OCI-LY7 (cell line): ENCODE measurements at regions not wholly inside any gene's neighbourhood (a gene's known extent, or its start where the extent isn't known, plus 50 kb on each side); places are given as distances from the start of the nearest gene placed in this dataset.

Experiments
- BruUV-seq: library from RNA; stranded (reverse); fragments of 400-500 nt; replicated peaks from 2 replicates; lab custom pipeline; 2021; lab: Mats Ljungman, UMichigan
- CTCF ChIA-PET: fragments of 300-600 bp; sonication (Branson Sonifier 250); formaldehyde crosslinking; loops from one replicate; lab custom pipeline; 2022; ENCODE audit warnings: antibody characterized with exemption; ENCODE audit not compliant: unreplicated experiment; lab: Charles Lee
- POLR2A ChIA-PET: fragments of 300-600 bp; sonication (Branson Sonifier 250); formaldehyde crosslinking; loops from one replicate; lab custom pipeline; 2022; ENCODE audit warnings: antibody characterized with exemption; lab: Charles Lee
- DNase-seq: peaks from one replicate; pipeline ENCODE4 v3.0.0-alpha.2; 2015; ENCODE audit warnings: low spot score
- H2AFZ ChIP-seq: fragments of 200-600 bp; sonication (generic), shearing (Covaris generic); 2 replicates; pipeline ENCODE4 v1.6.1; 2014; ENCODE audit warnings: mild to moderate bottlenecking, antibody characterized with exemption, low read length, moderate library complexity
- H3K27ac ChIP-seq: fragments of 200-600 bp; sonication (generic); 2 replicates; pipeline ENCODE4 v1.5.1; 2014; ENCODE audit warnings: mixed run types, low read depth, mild to moderate bottlenecking, moderate library complexity, low read length, inconsistent platforms; ENCODE audit not compliant: poor library complexity, severe bottlenecking
- H3K36me3 ChIP-seq: fragments of 200-600 bp; sonication (generic); 2 replicates; pipeline ENCODE4 v1.6.1; 2014; ENCODE audit warnings: mild to moderate bottlenecking, antibody characterized with exemption, low read length, moderate library complexity, mixed read lengths; ENCODE audit not compliant: insufficient read depth
- H3K4me1 ChIP-seq: fragments of 200-600 bp; sonication (generic); 2 replicates; pipeline ENCODE4 v1.5.1; 2014; ENCODE audit warnings: mild to moderate bottlenecking, low read length; ENCODE audit not compliant: insufficient read depth, poor library complexity, severe bottlenecking
- H3K4me2 ChIP-seq: fragments of 200-600 bp; sonication (generic); 2 replicates; pipeline ENCODE4 v1.6.1; 2014; ENCODE audit warnings: mild to moderate bottlenecking, low read length
- H3K4me3 ChIP-seq: fragments of 200-600 bp; sonication (generic); 2 replicates; pipeline ENCODE4 v1.5.1; 2014; ENCODE audit warnings: mild to moderate bottlenecking, low read depth, low read length; ENCODE audit not compliant: poor library complexity, severe bottlenecking
- H3K79me2 ChIP-seq: fragments of 200-600 bp; sonication (generic); 2 replicates; pipeline ENCODE4 v1.6.1; 2016; ENCODE audit warnings: low read depth, mild to moderate bottlenecking, low read length, moderate library complexity, mixed read lengths; ENCODE audit not compliant: insufficient read depth
- H3K9me2 ChIP-seq: fragments of 200-600 bp; sonication (generic); 2 replicates; pipeline ENCODE4 v1.6.1; 2016; ENCODE audit warnings: mild to moderate bottlenecking, low read length, mixed read lengths; ENCODE audit not compliant: insufficient read depth
- H3K9me3 ChIP-seq: fragments of 200-600 bp; sonication (generic); 2 replicates; pipeline ENCODE4 v1.6.1; 2014; ENCODE audit warnings: mild to moderate bottlenecking, mixed run types, low read length, mixed read lengths
- H4K20me1 ChIP-seq: fragments of 200-600 bp; sonication (generic); 2 replicates; pipeline ENCODE4 v1.6.1; 2014; ENCODE audit warnings: mild to moderate bottlenecking, antibody characterized with exemption, low read length, moderate library complexity, mixed read lengths; ENCODE audit not compliant: insufficient read depth
- CTCF ChIP-seq: fragments of 200-600 bp; sonication (generic); conservative IDR thresholded peaks from 2 replicates; pipeline ENCODE4 v1.5.1; 2014; ENCODE audit warnings: mild to moderate bottlenecking, antibody characterized with exemption, low read length, moderate library complexity, mixed read lengths
- EZH2phosphoT487 ChIP-seq: fragments of 200-600 bp; sonication (generic); IDR thresholded peaks from 2 replicates; pipeline ENCODE4 v1.6.1; 2018; ENCODE audit warnings: low read depth, borderline replicate concordance, mild to moderate bottlenecking, mixed run types, antibody characterized with exemption, low read length, moderate library complexity, mixed read lengths
- intact Hi-C: fragments of 100-400 bp; cut with micrococcal nuclease; formaldehyde crosslinking; loops from one replicate; pipeline ENCODE4 v1.10.0; 2022; ENCODE audit not compliant: unreplicated experiment

DNA sequence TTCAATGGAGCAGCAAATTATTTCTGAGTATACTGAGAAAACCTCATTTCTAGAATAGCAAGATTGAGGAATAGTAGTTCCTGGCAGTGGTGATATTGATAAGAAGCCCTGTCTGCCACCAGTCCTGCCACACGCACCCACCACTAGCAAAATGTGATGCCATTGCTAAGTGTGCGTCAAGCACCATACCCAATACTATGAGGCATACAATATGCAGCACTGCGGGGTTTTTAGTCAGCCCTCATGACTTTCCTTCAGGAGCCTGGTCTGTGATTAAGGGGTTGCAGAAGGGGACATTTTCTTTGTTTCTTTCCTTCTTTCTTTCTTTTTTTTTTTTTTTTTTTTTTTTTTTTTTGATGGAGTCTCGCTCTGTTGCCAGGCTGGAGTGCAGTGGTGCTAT is 128.7 kb upstream of the USP38 start:
- Histone ChIP-seq H3K9me2 (no peaks in the 10 kb centered on the region), H3K4me2 (no peak overlapping the region), H3K4me1 (no peaks in the 10 kb centered on the region), H3K36me3 (no peaks in the 10 kb centered on the region), H3K79me2 (no peaks in the 10 kb centered on the region), H3K4me3 (no peak overlapping the region), H3K27ac (no peak overlapping the region), H3K9me3 (no peaks in the 10 kb centered on the region), H2AFZ (no peak overlapping the region), H4K20me1 (no peaks in the 10 kb centered on the region)
- CTCF ChIA-PET: no interaction called here
- intact Hi-C loops: no loop called here
- POLR2A ChIA-PET: interaction anchor here (0.6 to 1.2 kb wide), 2 partner anchors 8 to 105 kb away, joined by 3 to 4 read pairs; no protein-coding TSS in a partner anchor
- no peak for DNase-seq
- TF ChIP-seq CTCF: no peak
- TF ChIP-seq EZH2phosphoT487: no peak
- BruUV-seq: no TSS peak

- Histone ChIP-seq H2AFZ (no peak overlapping the region), H3K4me1 (no peaks in the 10 kb centered on the region), H4K20me1 (no peaks in the 10 kb centered on the region), H3K36me3 (no peaks in the 10 kb centered on the region), H3K79me2 (no peaks in the 10 kb centered on the region), H3K4me2 (no peak overlapping the region), H3K27ac (no peak overlapping the region), H3K9me2 (no peaks in the 10 kb centered on the region), H3K9me3 (no peaks in the 10 kb centered on the region), H3K4me3 (no peak overlapping the region)
- CTCF ChIA-PET: no interaction called here
- no peak for DNase-seq
- POLR2A ChIA-PET: interaction anchor here (0.9 kb wide), 1 partner anchor 21 kb away, joined by 6 read pairs; no protein-coding TSS in a partner anchor
- no TSS peak for BruUV-seq
- no peak for TF ChIP-seq EZH2phosphoT487
- TF ChIP-seq CTCF: no peak
- intact Hi-C loops: no loop called here
Measured at GRCh38 chr4:143071351-143071750, 113.4 kb upstream of the USP38 start.

DNA sequence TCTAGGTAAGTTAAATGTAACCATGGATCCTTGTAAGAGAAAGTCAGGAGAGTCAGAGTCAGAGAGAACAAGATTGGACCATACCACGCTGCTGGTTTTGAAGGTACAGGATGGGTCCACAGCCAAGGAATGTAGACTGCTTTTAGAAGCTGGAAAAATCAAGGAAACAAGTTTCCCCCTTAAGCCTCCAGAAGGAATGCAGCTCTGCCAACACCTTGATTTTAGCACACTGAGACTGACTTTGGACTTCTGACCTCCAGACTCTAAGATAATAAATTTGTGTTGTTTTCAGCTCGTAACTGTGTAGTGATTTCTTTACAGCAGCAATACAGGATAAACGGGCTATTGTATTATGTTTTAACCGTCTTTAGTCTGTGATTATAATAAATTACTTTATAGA is 108.0 kb upstream of the USP38 start:
- H3K9me3 ChIP-seq: no peaks in the 10 kb centered on the region
- H3K79me2 ChIP-seq: no peaks in the 10 kb centered on the region
- no peak overlapping the region for H3K4me2 ChIP-seq
- no peak overlapping the region for H3K27ac ChIP-seq
- no peak overlapping the region for H3K4me3 ChIP-seq
- H3K9me2 ChIP-seq: peaks cover 4% of the 10 kb centered on the region; the same call in 1 of the 2 replicates
- POLR2A ChIA-PET: no interaction called here
- intact Hi-C loops: no loop called here
- CTCF ChIA-PET: no interaction called here
- H3K4me1 ChIP-seq: no peaks in the 10 kb centered on the region
- no peak overlapping the region for H2AFZ ChIP-seq
- no peaks in the 10 kb centered on the region for H4K20me1 ChIP-seq
- no TSS peak for BruUV-seq
- no peak for TF ChIP-seq CTCF
- no peak for TF ChIP-seq EZH2phosphoT487
- H3K36me3 ChIP-seq: no peaks in the 10 kb centered on the region
- no peak for DNase-seq
